Fibroblast of pulmonary artery (primary cell): ENCODE measurements at regions not wholly inside any gene's neighbourhood (a gene's known extent, or its start where the extent isn't known, plus 50 kb on each side); places are given as distances from the start of the nearest gene placed in this dataset.

Source experiments
- DNase-seq: peaks from one replicate; pipeline ENCODE4 v3.0.0-alpha.2; 2010; ENCODE audit warnings: low read depth
- H3K4me3 ChIP-seq: replicated peaks from 2 replicates; pipeline ENCODE4 v1.5.1; 2011; ENCODE audit warnings: low read depth, mild to moderate bottlenecking, control low read depth, low read length, moderate library complexity
- TF ChIP-seq, protein P1 (sequence below): IDR thresholded peaks from 2 replicates; pipeline ENCODE4 v1.5.1; 2011; ENCODE audit warnings: mild to moderate bottlenecking, control low read depth, low read length, inconsistent platforms; ENCODE audit errors: missing control alignments

DNA sequence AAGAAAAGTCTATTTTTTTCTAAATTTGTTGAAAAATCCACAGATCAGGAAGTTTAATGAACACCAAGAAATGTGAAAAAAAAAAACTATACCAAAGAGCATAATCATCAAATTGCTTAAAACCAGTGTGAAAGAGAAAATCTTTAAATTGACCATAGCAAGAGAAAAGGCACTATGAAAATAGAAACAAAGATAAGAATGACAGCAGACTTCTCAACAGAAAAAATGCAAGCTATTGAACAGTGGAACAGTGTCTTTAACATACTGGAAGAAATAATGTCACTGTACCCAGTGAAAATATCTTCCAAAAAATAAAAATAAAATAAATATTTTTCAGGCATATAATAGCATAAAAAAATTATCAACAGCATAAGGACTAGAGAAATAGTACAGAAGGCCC, 243.0 kb upstream of the GJB5 start:
- H3K4me3 ChIP-seq, result no peak overlapping the region
- no peak for DNase-seq
- TF ChIP-seq, protein P1, sequence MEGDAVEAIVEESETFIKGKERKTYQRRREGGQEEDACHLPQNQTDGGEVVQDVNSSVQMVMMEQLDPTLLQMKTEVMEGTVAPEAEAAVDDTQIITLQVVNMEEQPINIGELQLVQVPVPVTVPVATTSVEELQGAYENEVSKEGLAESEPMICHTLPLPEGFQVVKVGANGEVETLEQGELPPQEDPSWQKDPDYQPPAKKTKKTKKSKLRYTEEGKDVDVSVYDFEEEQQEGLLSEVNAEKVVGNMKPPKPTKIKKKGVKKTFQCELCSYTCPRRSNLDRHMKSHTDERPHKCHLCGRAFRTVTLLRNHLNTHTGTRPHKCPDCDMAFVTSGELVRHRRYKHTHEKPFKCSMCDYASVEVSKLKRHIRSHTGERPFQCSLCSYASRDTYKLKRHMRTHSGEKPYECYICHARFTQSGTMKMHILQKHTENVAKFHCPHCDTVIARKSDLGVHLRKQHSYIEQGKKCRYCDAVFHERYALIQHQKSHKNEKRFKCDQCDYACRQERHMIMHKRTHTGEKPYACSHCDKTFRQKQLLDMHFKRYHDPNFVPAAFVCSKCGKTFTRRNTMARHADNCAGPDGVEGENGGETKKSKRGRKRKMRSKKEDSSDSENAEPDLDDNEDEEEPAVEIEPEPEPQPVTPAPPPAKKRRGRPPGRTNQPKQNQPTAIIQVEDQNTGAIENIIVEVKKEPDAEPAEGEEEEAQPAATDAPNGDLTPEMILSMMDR, result no peak

DNA sequence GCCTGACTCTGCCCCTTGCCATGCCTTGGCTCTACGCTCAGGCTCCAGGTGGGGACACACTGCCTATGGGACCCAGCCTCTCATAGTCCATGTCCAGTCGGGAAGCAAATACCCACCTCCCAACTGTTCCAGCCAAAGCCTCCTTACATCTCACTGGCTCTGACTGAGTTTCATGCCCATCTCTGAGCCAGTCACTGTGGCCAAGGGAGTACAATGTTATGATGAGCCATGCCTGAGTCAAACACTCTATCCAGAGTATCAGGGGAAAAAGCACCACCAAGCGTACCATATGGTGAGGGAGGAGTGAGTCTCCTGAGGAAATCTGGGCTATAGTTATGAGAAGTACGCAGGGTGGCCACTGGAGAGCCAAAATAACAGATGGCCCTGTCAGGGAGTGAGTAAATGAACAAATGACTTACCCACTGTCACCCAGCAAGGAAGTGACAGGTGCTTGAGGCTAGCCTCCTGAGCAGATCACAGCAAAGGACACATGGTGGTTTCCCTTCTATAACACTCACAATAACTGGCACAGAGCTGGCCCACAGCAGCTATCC, 236.6 kb upstream of the GJB5 start:
- H3K4me3 ChIP-seq, result no peak overlapping the region
- TF ChIP-seq, protein P1, result no peak

DNA sequence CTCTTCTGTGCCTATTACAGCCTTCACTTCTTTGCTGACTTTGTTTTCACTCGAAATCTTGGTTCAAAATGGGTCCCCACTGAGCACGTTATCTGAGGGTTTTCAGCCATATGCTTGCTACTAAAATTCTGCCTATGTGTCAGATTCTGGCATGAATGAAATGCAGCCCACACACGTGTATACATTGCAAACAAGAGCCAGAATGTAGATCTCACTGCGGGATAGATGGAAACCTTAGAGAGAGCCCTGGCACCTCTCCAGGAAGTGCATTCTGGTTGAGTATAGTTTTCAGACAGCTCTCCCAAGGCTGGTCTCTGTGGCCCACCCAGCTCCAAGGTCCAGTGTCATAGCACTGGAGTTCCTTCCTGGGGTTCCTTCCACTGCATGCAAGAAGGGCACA, 234.7 kb upstream of the GJB5 start:
- no peak for DNase-seq
- TF ChIP-seq, protein P1, result no peak
- H3K4me3 ChIP-seq, result no peak overlapping the region

More for the DNA sequence above, 236.6 kb upstream of the GJB5 start:
- no peak for DNase-seq

DNA sequence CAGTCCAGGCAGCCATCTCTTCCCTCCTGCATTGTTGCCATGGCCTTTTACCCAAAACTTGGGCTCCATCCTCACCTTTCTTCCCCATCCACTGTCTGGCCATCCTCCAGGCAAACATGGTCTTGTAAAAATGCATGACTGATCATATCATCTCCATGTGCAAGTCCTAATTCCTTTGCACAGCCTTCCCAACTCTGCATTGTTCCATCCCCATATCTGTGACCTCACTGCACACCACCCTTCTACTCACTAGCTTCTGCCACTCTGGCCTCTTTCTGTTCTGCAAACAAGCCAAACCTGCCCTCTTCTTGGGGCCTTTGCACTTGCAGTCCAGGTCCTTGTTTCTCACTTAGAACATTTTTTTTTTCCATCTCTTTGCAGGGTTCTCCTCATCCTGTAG, 230.1 kb upstream of the GJB5 start:
- no peak overlapping the region for H3K4me3 ChIP-seq
- DNase-seq, result no peak
- TF ChIP-seq, protein P1, result no peak

DNA sequence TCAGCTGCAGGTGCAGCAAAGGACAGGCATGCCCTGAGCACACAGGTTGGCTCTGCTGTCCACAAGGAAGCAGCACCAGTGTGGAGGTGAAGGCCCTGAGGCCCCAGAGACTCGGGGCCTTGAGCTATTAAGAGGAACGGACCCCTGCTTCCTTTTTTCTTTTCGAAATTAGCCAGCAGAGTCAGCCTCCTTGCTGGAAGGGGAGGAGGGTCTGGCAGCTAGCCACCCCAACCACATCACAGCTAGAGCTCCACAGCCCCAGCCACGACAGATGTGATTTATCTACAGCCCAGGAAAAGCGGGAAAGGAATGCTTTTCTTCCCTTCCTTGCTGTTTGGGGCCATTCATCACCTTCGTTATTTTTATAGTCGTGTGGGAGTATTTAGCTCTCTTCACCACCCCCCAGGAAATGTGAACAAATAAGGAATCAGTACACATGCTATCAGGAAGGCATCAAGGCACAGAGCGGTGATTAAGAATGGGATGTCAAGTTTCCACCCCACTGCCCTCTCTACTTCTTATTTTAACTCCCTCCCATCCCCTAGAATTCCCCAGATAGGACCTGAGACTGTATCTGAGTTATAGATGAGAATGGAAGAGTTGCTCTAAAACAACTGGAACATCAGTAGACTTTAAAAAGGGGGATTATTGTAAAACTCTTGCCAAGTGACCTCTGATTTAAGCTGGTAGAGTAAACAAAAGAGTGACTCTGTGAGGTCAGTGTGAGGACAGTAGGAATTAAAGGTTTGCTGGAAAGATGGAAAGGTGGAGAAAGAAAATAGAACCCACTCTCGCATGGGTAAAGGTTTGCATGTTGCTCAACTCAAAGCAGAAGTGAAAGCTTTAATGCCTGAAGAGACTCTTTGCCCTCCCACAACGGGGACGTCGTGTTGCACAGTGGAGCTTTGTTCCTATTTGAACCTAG, 224.7 kb upstream of the GJB5 start:
- H3K4me3 ChIP-seq, result no peak overlapping the region
- TF ChIP-seq, protein P1, result no peak
- DNase-seq, result no peak

DNA sequence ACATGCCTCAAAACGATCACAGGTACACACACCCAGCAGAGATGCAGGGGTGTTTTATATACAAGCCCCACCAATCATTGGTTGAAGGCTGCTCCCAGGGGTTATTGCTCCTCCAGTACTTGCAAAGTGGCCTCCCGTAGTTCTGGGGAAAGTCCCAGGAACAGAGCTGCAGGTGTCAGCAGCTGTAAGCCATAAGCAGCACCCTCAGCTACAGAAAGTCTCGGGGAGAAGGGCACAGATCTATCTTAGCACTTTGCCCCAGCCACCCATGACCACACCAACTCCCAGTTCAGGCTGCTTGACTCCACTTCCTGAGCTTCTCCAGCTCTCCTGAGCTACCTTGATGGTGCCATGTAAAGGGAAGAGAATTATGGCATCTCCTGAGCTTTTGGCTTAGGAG, 222.7 kb upstream of the GJB5 start:
- TF ChIP-seq, protein P1, result no peak
- DNase-seq, result no peak
- no peak overlapping the region for H3K4me3 ChIP-seq
